ENCODE measurements at regions not wholly inside any gene's neighbourhood (a gene's known extent, or its start where the extent isn't known, plus 50 kb on each side); places are given as distances from the start of the nearest gene placed in this dataset.

DNA sequence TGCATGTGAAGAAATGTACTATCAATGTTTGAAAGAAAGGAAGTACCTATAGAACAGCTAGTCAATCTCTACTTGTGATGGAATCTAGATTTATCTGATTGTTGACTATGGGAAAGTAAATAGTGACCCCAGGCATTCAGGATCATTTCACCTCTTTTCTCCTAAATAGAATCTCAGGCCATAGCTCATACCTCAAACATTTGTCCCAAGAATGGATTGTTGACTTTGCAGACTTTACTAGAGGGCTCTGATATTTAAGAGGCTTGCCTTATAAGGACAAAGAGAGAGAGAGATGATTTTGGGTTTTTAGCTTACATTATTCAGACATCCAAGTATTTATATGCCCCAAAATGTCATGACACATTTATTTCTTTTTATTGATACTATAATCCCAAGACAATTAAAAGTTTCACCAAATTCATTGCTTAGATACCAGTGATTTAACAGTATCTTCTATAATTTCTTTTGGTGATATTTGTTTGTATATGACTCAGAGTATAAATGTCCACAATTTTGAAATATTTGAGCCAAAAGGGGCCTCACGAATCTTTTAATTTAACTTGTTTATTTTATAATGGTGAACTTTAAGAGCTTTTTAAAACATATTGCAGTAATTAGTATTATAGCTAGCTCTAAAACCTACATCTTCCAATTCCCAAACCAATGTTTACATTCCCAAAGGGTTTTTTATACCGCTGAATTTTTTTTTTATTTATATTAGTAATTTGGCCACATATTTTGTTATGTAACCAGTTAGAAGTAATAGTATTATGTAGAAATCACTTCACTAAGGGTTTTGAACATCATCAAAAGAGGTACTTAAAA lies 614.1 kb downstream of the PCDH7 start:
- no peaks in the 10 kb centered on the region for H3K36me3 Mint-ChIP-seq
- no peak for DNase-seq (ENCODE audit: extremely low spot score, unreplicated experiment)
- H3K4me1 Mint-ChIP-seq (ENCODE audit: unreplicated experiment), result no peaks in the 10 kb centered on the region
- TF ChIP-seq, protein P1, sequence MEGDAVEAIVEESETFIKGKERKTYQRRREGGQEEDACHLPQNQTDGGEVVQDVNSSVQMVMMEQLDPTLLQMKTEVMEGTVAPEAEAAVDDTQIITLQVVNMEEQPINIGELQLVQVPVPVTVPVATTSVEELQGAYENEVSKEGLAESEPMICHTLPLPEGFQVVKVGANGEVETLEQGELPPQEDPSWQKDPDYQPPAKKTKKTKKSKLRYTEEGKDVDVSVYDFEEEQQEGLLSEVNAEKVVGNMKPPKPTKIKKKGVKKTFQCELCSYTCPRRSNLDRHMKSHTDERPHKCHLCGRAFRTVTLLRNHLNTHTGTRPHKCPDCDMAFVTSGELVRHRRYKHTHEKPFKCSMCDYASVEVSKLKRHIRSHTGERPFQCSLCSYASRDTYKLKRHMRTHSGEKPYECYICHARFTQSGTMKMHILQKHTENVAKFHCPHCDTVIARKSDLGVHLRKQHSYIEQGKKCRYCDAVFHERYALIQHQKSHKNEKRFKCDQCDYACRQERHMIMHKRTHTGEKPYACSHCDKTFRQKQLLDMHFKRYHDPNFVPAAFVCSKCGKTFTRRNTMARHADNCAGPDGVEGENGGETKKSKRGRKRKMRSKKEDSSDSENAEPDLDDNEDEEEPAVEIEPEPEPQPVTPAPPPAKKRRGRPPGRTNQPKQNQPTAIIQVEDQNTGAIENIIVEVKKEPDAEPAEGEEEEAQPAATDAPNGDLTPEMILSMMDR (conservative IDR thresholded peaks at IDR 0.05), result no peak
- H3K4me3 Mint-ChIP-seq, result no peak overlapping the region
- H3K9me3 Mint-ChIP-seq, result no peaks in the 10 kb centered on the region
- H3K27ac Mint-ChIP-seq, result no peak overlapping the region
- no peaks in the 10 kb centered on the region for H3K27me3 Mint-ChIP-seq

DNA sequence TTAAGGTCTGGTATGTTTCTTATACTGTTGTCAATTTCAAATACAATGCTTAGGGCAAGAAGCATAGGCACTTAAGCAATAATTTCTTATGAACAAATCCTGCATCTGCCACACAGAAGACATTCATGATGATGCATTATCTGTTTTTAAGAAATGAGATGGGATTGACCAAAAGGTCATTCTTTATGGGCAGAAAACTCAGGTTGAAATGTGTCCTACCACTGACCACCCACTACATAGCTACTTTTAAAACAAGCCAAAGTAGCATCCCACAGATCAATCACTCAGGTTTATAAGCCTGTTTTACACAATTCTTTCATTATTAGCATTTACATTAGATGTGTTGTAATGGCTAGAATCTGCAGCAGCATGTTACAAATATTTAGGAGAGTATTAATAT lies 617.8 kb downstream of the PCDH7 start:
- no peak for DNase-seq (ENCODE audit: extremely low spot score, unreplicated experiment)
- Mint-ChIP-seq H3K4me1 (ENCODE audit: unreplicated experiment) (peaks cover 8% of the 10 kb centered on the region), H3K9me3 (peaks cover 8% of the 10 kb centered on the region), H3K27ac (no peak overlapping the region), H3K36me3 (no peaks in the 10 kb centered on the region), H3K4me3 (no peak overlapping the region), H3K27me3 (no peaks in the 10 kb centered on the region)
- TF ChIP-seq, protein P1 (conservative IDR thresholded peaks at IDR 0.05), result no peak

DNA sequence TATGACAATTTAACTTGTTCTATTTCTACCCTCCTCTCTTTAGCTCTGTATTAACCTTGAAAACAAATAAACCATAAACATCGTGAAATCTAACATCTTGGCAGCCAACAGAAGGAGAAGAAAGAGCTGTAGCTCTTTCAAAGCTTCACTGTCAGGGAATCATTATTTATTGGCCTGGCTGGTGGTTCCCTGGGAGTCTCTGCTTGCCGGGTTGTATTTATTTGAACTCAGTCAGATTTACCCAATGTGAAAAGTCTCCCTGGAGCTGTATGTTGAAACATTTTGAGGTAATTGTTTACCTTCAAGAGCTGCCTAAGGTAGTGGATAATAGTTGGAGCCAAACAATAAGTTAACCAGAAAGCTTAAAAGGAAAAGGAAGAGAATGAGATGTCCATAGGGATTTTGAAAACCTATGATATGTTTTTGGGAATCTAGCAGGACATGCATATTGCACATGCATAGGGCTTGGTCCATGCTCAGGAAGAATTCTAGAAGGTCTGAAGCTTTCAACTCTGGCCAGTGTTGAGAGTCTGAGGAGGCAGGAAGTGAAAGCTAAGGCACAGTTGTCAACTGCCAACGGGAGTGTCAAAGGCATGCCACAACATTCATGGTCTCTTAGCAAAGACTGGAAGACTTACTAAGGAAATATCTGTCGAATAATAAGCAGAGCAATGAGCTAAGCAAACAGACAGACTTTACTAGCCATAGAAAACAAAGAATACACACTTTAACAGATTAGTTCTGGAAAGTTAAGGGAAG lies 621.6 kb downstream of the PCDH7 start:
- no peaks in the 10 kb centered on the region for H3K27me3 Mint-ChIP-seq
- no peaks in the 10 kb centered on the region for H3K36me3 Mint-ChIP-seq
- peaks cover 8% of the 10 kb centered on the region for H3K9me3 Mint-ChIP-seq
- DNase-seq (ENCODE audit: extremely low spot score, unreplicated experiment), result no peak
- no peak overlapping the region for H3K4me3 Mint-ChIP-seq
- TF ChIP-seq, protein P1 (conservative IDR thresholded peaks at IDR 0.05), result no peak
- peaks cover 8% of the 10 kb centered on the region for H3K4me1 Mint-ChIP-seq (ENCODE audit: unreplicated experiment)
- no peak overlapping the region for H3K27ac Mint-ChIP-seq

DNA sequence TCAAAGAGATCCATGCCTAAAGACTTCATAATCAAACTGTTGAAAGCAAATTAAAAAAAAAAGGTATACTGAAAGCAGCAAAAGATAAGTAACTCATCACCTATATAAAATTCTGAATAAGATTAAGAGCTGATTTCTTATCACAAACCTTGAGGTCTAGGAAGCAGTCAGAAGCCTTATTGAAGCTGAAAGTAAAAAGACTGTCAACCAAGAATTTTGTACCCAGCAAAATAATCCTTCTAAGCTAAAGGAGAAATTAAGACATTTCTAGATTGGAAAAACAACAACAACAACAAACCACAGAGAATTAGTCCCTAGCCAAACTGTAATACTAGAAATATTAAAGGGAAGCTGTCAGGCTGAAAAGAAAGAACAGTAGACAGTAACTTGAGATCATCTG lies 622.9 kb downstream of the PCDH7 start:
- Mint-ChIP-seq H3K27ac (no peak overlapping the region), H3K9me3 (peaks cover 8% of the 10 kb centered on the region), H3K4me3 (no peak overlapping the region), H3K36me3 (no peaks in the 10 kb centered on the region), H3K27me3 (no peaks in the 10 kb centered on the region), H3K4me1 (ENCODE audit: unreplicated experiment) (peaks cover 8% of the 10 kb centered on the region)
- TF ChIP-seq, protein P1 (conservative IDR thresholded peaks at IDR 0.05), result no peak
- DNase-seq (ENCODE audit: extremely low spot score, unreplicated experiment), result no peak

DNA sequence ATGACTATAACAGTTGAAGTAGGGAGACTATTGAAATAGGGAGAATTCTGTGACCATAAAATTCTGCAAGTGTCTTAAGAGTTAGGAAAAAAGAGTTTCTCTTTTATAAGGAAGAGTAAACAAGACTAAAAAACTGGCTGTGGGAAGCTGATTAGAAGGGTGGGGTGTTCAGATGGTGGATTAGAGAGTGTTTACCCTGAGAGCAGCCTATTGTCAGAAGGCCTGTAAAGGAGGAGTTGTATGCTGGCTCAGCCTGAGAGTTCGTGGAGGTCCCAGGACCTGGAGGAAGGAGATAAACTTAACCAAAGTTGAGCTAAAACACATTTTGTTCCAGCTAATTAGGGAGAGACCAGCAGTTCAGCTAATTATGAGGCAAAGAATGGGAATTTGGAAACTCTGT lies 629.7 kb downstream of the PCDH7 start:
- TF ChIP-seq, protein P1 (conservative IDR thresholded peaks at IDR 0.05), result no peak
- Mint-ChIP-seq H3K27ac (no peak overlapping the region), H3K36me3 (no peaks in the 10 kb centered on the region), H3K27me3 (no peaks in the 10 kb centered on the region), H3K4me1 (ENCODE audit: unreplicated experiment) (no peaks in the 10 kb centered on the region), H3K9me3 (no peaks in the 10 kb centered on the region), H3K4me3 (no peak overlapping the region)
- no peak for DNase-seq (ENCODE audit: extremely low spot score, unreplicated experiment)

Measured in type B pancreatic cell (in vitro differentiated cells).